Prostate gland (tissue), 2 donors: ENCODE measurements at regions not wholly inside any gene's neighbourhood (a gene's known extent, or its start where the extent isn't known, plus 50 kb on each side); places are given as distances from the start of the nearest gene placed in this dataset.

Experiments
- POLR2A ChIP-seq: fragments of 450-650 bp; IDR thresholded peaks from one replicate; pipeline ENCODE4 v1.6.1; 2016; ENCODE audit warnings: antibody characterized with exemption, mild to moderate bottlenecking
- POLR2AphosphoS5 ChIP-seq: sonication (generic); formaldehyde crosslinking; IDR thresholded peaks from one replicate; pipeline ENCODE4 v1.6.1; 2017; ENCODE audit warnings: antibody characterized with exemption
- TF ChIP-seq, protein P1 (sequence below), 4 experiments: fragments of 200-600 bp in 2 of 4; fragments of 450-650 bp in 2 of 4; sonication (generic) in 2 of 4; IDR thresholded peaks; 1 replicate in 3 of 4; 2 replicates in 1 of 4; pipeline ENCODE4 v1.5.1; 2016 to 2019; ENCODE audit warnings: antibody characterized with exemption in 4 of 4, mild to moderate bottlenecking in 2 of 4, moderate library complexity in 2 of 4

DNA sequence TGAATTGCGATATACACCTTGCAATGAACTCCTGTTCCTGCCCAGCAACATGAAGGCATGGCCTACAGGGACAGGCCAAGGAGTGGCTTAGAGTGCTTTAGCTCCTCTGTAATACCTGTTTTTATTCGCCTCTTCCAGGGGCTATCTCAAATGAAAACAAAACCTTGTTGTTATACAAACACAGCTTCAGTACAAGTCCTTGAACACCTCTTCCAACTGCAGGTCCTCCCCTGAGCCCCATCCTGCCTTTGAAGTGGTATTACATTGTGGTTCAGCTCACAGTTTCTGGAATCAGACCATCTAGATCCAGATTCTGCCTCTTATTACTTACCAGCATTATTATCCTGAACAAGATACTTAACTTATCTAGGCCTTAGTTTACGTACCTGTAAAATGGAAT lies 83.0 kb upstream of the HNRNPA3 start:
- TF ChIP-seq, protein P1, sequence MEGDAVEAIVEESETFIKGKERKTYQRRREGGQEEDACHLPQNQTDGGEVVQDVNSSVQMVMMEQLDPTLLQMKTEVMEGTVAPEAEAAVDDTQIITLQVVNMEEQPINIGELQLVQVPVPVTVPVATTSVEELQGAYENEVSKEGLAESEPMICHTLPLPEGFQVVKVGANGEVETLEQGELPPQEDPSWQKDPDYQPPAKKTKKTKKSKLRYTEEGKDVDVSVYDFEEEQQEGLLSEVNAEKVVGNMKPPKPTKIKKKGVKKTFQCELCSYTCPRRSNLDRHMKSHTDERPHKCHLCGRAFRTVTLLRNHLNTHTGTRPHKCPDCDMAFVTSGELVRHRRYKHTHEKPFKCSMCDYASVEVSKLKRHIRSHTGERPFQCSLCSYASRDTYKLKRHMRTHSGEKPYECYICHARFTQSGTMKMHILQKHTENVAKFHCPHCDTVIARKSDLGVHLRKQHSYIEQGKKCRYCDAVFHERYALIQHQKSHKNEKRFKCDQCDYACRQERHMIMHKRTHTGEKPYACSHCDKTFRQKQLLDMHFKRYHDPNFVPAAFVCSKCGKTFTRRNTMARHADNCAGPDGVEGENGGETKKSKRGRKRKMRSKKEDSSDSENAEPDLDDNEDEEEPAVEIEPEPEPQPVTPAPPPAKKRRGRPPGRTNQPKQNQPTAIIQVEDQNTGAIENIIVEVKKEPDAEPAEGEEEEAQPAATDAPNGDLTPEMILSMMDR (IDR thresholded peaks at IDR 0.05): no peak
- TF ChIP-seq POLR2A: no peak
- no peak for TF ChIP-seq POLR2AphosphoS5
